Left colon (tissue), 2 donors: ENCODE measurements at regions not wholly inside any gene's neighbourhood (a gene's known extent, or its start where the extent isn't known, plus 50 kb on each side); places are given as distances from the start of the nearest gene placed in this dataset.

Source experiments
- ATAC-seq: fragments of 200-7000 bp; cut with Tn5 transposase; one replicate; pipeline ENCODE4 v1.9.1; 2020; ENCODE audit warnings: mild to moderate bottlenecking, moderate library complexity
- DNase-seq, 2 donors: peaks; one replicate each; pipeline ENCODE4 v3.0.0-alpha.2; 2020
- intact Hi-C, 2 donors: fragments of 100-400 bp; cut with DNase I in 1 of 2; cut with micrococcal nuclease in 1 of 2; formaldehyde crosslinking; loops; one replicate each; pipeline versions ENCODE4 v1.11.2 to v1.14.0; 2022; cut with DNase I, micrococcal nuclease
- donor health status: DM: no; HTN: no; CAD: no.
- donor health status: DM: yes; HTN: yes; CAD: no.

GRCh38 chr6:164188861-164189260 lies 774.3 kb downstream of the QKI start:
- ATAC-seq (no peak), DNase-seq (no peak)

GRCh38 chr6:164185471-164185871 lies 771.0 kb downstream of the QKI start:
- DNase-seq (no peak), ATAC-seq (no peak)
- intact Hi-C loops, result no loop called here

More at GRCh38 chr6:164188861-164189260, 774.3 kb downstream of the QKI start:
- intact Hi-C loops, result no loop called here

GRCh38 chr6:164184410-164184809 lies 769.9 kb downstream of the QKI start:
- no peak for DNase-seq
- intact Hi-C loops, result no loop called here
- no peak for ATAC-seq

GRCh38 chr6:164183556-164184123 lies 769.1 kb downstream of the QKI start:
- ATAC-seq (no peak), DNase-seq (no peak)
- intact Hi-C loops, result no loop called here

GRCh38 chr6:164178679-164179332 lies 764.3 kb downstream of the QKI start:
- DNase-seq, result no peak
- no peak for ATAC-seq
- intact Hi-C loops, result no loop called here

- DNase-seq (no peak), ATAC-seq (no peak)
- intact Hi-C loops, result no loop called here
Observed at GRCh38 chr6:164169355-164169754, 754.8 kb downstream of the QKI start.

- intact Hi-C loops, result no loop called here
- ATAC-seq (no peak), DNase-seq (no peak)
Observed at GRCh38 chr6:164168595-164168994, 754.1 kb downstream of the QKI start.

- no peak for DNase-seq
- intact Hi-C loops, result no loop called here
Observed at GRCh38 chr6:164167873-164168405, 753.4 kb downstream of the QKI start.

GRCh38 chr6:164166996-164167395 lies 752.5 kb downstream of the QKI start:
- DNase-seq (no peak), ATAC-seq (no peak)
- intact Hi-C loops, result no loop called here

More at GRCh38 chr6:164167873-164168405, 753.4 kb downstream of the QKI start:
- ATAC-seq, result no peak

- ATAC-seq (no peak), DNase-seq (no peak)
- intact Hi-C loops, result no loop called here
Observed at GRCh38 chr6:164166515-164166914, 752.0 kb downstream of the QKI start.

- DNase-seq (no peak), ATAC-seq (no peak)
- intact Hi-C loops, result no loop called here
Observed at GRCh38 chr6:164164876-164165275, 750.4 kb downstream of the QKI start.

- DNase-seq, result no peak
- intact Hi-C loops, result no loop called here
- no peak for ATAC-seq
Observed at GRCh38 chr6:164163239-164163638, 748.7 kb downstream of the QKI start.

GRCh38 chr6:164159061-164159460 lies 744.5 kb downstream of the QKI start:
- intact Hi-C loops, result no loop called here
- DNase-seq, result no peak
- ATAC-seq, result no peak

- intact Hi-C loops, result no loop called here
- ATAC-seq (no peak), DNase-seq (no peak)
Observed at GRCh38 chr6:164154588-164154987, 740.1 kb downstream of the QKI start.

- intact Hi-C loops, result no loop called here
- ATAC-seq, result no peak
- no peak for DNase-seq
Observed at GRCh38 chr6:164152611-164153010, 738.1 kb downstream of the QKI start.

GRCh38 chr6:164151161-164152120 lies 736.9 kb downstream of the QKI start:
- DNase-seq (no peak), ATAC-seq (no peak)
- intact Hi-C loops, result no loop called here

- ATAC-seq (no peak), DNase-seq (no peak)
- intact Hi-C loops, result no loop called here
Observed at GRCh38 chr6:164150232-164150631, 735.7 kb downstream of the QKI start.

GRCh38 chr6:164148788-164149187 lies 734.3 kb downstream of the QKI start:
- no peak for DNase-seq
- intact Hi-C loops, result no loop called here
- no peak for ATAC-seq

- intact Hi-C loops, result no loop called here
- ATAC-seq (no peak), DNase-seq (no peak)
Observed at GRCh38 chr6:164144316-164144715, 729.8 kb downstream of the QKI start.

GRCh38 chr6:164142322-164142721 lies 727.8 kb downstream of the QKI start:
- intact Hi-C loops, result no loop called here
- ATAC-seq, result no peak
- DNase-seq, result no peak
